ENCODE measurements at regions not wholly inside any gene's neighbourhood (a gene's known extent, or its start where the extent isn't known, plus 50 kb on each side); places are given as distances from the start of the nearest gene placed in this dataset.
"Not testable (repeated sequence)": the region's sequence is repeated elsewhere in the genome, so short reads cannot be mapped to it uniquely, and the experiment has no call there.

DNA sequence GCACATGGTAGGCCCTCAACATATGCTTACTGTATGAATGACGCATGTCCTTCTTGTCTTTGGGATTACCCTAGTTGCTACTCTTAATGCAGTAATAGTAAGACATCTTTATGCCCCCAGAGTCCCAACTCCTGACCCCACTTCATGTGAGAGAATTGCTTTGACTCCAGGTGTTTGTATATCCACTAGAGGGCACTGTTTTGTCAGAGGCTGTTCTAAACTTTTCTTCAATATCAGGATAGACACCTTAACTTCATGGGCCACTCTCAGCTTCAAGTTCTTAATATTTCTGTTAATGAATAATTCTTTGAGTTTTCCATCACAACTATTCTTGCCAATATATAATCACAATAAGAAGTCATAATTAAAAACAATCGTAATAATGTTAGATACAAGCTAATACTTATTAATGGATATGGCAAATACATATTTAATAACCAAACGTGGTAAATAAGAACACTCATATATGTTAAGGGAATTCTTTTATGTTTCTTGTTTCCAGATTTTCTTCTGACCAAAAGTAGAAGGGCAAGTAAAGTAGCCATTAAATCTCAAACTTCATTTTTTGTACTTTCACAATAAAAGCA lies 337.2 kb upstream of the DNAJC19 start:
- DNase-seq, result peak; percentile 3

- not testable (repeated sequence) for DNase-seq
Observed at GRCh38 chr3:181324516-181324915, 335.0 kb upstream of the DNAJC19 start.

- DNase-seq, result no peak
Observed at GRCh38 chr3:181318321-181318720, 328.8 kb upstream of the DNAJC19 start.

DNA sequence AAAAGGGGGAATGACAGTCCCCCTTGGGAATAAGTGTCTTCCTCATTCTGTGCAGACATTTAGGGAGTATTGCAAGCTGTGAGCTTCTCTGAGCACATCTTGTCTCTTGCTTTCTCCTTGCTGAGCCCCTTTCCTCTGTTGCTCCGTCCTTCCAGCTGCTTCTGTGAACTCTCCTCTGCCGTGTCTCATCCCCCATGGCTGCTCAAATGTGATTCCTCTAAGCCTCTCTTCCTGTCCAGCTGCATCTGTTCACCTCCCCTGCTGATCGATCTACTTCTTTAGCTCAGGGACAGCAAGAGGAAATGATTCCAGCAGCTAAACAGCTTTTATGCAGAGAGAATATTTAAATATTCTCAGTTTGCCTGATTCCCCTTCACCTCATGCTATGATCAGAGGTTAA lies 328.0 kb upstream of the DNAJC19 start:
- no peak for DNase-seq

DNA sequence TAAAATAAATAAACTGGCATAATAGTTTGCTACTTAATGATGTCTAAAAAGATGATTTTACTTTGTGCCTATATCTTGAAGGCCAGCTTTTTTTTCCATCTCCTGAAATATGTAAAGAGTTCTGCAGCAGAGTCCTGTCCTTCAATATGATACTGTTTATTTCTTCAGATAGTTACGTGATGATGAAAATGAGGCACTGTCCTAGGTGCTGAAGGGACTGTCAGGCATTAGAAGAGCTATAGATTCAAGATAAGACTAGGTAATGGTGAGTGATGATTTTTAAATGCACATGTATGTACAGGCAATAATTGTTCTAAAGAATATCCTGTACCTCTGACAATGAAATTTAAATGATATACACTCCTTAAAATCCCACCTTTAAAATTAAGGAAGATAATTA lies 326.9 kb upstream of the DNAJC19 start:
- no peak for DNase-seq

DNA sequence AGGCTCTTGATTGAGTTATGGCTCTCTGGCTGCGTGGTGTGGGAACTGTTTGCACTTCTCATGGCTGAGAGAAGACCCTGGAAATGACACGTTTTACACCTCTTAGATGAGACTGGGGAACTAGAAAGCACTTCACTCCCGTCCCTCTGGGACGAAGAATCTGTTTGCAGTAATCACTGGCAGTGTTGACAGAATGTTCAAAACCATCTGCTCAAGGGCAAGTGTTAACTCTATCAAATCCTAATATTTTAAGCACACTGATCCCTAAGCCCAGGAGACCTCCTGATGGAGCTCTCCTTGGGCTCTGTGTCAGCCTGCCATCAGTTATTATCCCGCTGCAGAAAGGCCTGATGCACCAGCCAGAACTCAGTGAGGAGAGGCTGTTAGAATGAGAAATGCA lies 323.8 kb upstream of the DNAJC19 start:
- DNase-seq, result no peak

GRCh38 chr3:181311186-181311585 lies 321.6 kb upstream of the DNAJC19 start:
- DNase-seq, result no peak

DNA sequence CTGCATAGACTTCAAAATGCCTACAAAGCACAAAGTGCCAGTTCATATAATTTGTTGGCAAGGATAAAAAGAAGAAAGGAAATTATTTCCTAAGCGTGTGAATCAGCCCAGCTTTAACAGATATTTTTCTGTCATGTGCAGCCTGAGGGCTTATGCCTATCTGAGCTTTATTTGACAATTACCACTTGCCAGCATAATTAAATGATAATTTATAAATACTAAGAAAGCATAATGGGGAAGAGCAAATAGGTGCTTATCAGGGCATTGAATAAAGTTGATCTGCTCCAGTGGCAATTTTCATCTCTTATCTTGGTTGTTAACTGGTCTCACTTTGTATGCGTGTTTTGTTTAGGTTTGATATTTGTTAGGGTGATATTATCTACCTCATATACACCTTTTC lies 313.4 kb upstream of the DNAJC19 start:
- DNase-seq, result no peak

DNA sequence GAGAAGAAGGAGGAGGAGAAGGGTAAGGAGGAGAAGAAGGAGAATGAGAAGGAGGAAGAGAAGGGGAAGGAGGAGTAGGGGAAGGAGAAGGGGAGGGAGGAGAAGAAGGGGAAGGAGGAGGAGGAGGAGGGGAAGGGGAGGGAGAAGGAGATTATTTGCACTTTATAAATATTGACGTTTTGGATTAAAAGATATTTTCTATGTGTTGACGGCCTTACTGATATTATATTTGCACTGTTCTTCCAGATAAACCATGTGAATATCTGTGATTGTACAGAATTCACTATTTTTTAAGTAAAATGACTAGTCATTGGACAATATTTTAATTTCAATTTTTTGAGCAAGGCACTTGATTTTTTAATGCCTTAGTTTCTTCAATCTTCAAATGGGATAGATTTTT lies 310.5 kb upstream of the DNAJC19 start:
- no peak for DNase-seq

- no peak for DNase-seq
Observed at GRCh38 chr3:181298421-181298820, 308.9 kb upstream of the DNAJC19 start.

- no peak for DNase-seq
Observed at GRCh38 chr3:181292984-181293383, 303.4 kb upstream of the DNAJC19 start.

DNA sequence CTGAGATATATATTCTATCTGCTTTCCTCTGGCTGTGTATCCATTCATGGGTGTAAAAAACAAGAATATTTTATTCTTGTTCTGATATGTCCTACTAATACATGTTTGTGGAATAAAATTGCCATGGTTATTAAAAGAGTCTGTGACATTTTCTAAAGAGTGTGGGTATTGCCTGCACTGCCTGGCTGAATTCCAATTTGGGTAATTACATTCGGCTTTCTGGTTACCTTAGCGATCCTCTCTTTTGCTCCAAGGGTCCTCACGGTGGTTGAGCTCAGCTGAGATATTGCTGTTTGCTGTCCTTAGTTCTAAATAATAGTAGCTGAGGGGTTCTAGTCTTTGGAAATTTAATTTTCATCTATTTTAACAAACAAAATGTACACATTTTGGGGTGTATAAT lies 301.4 kb upstream of the DNAJC19 start:
- DNase-seq, result no peak

DNA sequence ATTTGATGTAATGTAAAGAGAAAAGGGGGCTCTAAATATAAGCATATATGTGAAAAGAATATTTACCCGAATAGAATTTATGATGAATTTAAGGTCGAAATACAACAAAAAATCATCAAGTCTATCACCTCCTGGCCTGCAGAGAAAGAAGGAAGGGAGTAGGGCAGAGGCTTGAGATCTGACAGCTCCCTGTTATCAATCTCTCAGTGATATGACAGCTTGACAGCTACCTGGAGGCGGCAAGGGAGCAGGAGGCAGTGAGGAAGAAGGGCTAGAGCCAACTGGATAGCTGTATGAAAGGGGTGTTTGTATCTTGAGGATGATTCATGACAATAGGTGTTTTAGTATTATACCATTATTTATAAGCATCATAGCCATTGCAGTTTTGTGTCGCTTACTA lies 299.8 kb upstream of the DNAJC19 start:
- no peak for DNase-seq

DNA sequence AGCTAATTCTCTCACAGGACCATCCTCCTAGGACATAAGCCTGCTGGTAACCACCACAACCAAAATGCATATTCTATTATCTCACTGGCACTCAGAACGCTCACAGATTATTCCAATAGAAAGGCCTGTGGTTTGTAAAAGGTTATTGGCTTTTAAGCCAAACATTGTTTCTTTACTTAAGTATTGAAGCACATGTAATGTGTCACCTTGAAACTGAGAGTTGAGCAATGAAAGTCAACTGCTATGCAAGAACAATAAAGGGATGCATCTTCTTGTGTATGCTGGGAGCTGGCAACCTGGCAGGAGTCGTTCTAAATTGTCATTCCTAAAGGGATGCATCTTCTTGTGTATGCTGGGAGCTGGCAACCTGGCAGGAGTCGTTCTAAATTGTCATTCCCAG lies 298.6 kb upstream of the DNAJC19 start:
- DNase-seq, result no peak

GRCh38 chr3:181279239-181279565 lies 289.7 kb upstream of the DNAJC19 start:
- no peak for DNase-seq

- DNase-seq, result no peak
Observed at GRCh38 chr3:181278468-181279238, 289.1 kb upstream of the DNAJC19 start.

- no peak for DNase-seq
Observed at GRCh38 chr3:181276358-181276896, 286.9 kb upstream of the DNAJC19 start.

DNA sequence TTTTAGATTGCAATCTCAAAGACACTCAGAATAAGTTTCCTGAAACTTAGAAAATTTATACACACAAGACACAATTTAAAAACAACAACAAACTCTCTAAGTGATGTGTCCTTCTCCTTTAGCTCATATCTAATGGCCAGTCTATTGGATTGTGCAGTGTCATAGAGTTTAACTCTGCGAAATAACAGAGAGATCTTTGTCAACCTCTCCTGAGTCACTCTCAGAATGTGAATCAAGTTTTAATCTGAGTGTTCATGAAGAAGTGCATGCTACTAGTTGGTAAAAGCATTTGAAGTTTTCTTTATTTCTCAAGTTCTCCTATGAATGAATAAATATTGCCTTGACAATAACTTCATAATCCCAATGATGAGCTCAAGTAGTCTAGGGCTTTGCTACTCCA lies 284.5 kb upstream of the DNAJC19 start:
- DNase-seq, result no peak

DNA sequence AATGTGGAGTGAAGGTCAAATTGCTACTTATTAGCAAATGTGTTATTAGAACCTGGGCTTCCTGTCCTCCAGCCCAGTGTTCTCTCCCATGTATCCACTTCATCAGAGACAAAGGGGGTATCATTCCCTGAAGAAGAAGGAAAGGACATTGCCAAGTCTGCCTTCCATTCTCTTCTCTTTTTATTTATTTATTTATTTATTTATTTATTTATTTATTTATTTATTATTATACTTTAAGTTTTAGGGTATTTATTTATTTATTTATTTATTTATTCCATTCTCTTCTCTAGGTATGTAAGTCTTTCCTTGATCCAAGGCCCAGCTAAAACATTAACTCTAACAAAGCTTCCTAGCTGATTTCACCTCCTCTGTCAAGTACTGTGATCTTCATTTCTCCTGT lies 277.8 kb upstream of the DNAJC19 start:
- DNase-seq, result no peak

- no peak for DNase-seq
Observed at GRCh38 chr3:181265750-181266333, 276.3 kb upstream of the DNAJC19 start.

- no peak for DNase-seq
Observed at GRCh38 chr3:181264486-181264885, 274.9 kb upstream of the DNAJC19 start.

- no peak for DNase-seq
Observed at GRCh38 chr3:181253796-181254195, 264.3 kb upstream of the DNAJC19 start.

- no peak for DNase-seq
Observed at GRCh38 chr3:181252631-181253030, 263.1 kb upstream of the DNAJC19 start.

GRCh38 chr3:181250714-181251113 lies 261.2 kb upstream of the DNAJC19 start:
- DNase-seq, result no peak
